ENCODE measurements at regions not wholly inside any gene's neighbourhood (a gene's known extent, or its start where the extent isn't known, plus 50 kb on each side); places are given as distances from the start of the nearest gene placed in this dataset.

DNA sequence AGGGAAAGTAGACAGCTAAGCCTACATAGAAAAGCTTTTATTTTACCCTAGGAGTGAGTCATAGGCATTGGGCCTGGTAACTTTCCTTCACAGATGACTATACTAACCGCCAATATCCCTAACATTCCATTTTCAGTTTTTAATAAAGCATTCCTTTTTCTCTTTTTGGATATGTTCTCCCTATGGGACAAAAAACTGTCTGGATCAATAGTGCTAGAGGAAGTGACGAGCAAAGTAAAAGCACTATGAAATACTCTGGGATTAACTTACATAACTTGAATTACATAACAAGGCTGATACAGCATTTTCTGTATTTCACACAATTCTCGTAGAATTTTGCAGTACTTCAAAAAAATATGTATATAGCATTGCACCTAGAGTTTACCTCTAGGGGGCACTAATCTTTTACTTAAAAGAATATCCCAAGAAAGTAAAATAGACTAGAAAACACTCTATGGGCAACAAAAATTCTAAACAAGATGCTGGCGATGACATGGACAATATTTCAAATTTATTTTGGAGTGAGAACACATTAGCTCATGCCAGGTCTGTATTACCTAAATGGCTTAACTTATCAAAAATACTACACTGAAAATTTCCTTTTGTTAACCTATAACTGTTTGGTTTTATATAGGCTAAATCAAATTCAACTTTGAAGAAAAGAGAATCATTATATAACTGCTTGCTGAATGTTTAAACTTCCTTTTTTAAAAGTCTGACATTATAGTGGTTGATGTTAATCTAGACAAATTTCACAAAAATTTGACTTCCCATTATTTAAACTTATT lies 66.3 kb upstream of the DST start:
- BruUV-seq (replicated peaks), result no TSS peak
- no peak overlapping the region for H3K4me3 ChIP-seq (ENCODE audit: low read depth, low read length, poor library complexity, severe bottlenecking)
- peak; percentile 54 for DNase-seq (ENCODE audit: low spot score)

DNA sequence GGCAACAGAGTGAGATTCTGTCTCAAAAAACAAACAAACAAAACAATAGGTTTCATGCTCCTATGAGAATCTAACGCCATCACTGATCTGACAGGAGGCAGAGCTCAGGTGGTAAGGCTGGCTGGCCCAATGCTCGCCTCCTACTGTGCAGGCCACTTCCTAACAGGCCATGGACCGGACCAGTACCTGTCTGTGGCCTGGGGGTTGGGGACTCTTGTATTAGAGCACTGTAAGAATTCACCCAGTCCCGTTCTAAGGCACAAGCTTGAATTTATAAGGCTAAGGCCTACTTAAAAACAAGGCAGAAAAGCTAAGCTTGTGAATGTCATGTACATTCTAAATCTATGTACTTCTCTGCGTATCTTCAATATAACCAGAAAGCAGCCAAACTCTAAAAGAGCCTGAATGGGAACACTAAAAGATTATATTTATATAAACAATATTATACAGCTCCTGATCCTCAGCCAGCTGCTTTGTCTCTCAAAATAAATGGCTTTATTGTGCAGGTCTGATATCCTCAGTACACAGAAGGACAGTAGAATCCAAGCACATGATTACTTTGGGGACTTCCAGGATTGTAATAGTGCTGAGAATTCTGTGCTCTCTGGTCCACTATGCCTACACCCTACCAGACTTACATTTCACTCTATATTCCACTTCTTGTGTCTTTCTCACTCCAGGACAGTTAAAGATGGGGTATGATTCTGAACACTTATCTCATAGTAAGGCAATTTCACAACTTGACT lies 64.5 kb upstream of the DST start:
- no peaks in the 10 kb centered on the region for H4K20me1 ChIP-seq (ENCODE audit: insufficient read depth, low read length)
- intact Hi-C loops (cut with micrococcal nuclease; ENCODE audit: unreplicated experiment), result no loop called here
- ChIA-PET POLR2A (interaction anchor here (0.6 to 1.6 kb wide), 2 partner anchors 14 to 52 kb away, joined by 3 to 11 read pairs; no protein-coding TSS in a partner anchor), CTCF (ENCODE audit: unreplicated experiment) (no interaction called here)
- H3K36me3 ChIP-seq (ENCODE audit: insufficient read depth, low read length), result no peaks in the 10 kb centered on the region
- no peaks in the 10 kb centered on the region for H3K9me3 ChIP-seq (ENCODE audit: low read length)
- H3K4me3 ChIP-seq (ENCODE audit: low read depth, low read length, poor library complexity, severe bottlenecking), result no peak overlapping the region
- BruUV-seq (replicated peaks), result no TSS peak
- H3K4me2 ChIP-seq (ENCODE audit: low read length), result no peak overlapping the region
- no peak overlapping the region for H2AFZ ChIP-seq (ENCODE audit: low read length)
- no peak for TF ChIP-seq EZH2phosphoT487 (IDR thresholded peaks at IDR 0.05; ENCODE audit: borderline replicate concordance, low read depth, low read length)
- TF ChIP-seq, protein P1, sequence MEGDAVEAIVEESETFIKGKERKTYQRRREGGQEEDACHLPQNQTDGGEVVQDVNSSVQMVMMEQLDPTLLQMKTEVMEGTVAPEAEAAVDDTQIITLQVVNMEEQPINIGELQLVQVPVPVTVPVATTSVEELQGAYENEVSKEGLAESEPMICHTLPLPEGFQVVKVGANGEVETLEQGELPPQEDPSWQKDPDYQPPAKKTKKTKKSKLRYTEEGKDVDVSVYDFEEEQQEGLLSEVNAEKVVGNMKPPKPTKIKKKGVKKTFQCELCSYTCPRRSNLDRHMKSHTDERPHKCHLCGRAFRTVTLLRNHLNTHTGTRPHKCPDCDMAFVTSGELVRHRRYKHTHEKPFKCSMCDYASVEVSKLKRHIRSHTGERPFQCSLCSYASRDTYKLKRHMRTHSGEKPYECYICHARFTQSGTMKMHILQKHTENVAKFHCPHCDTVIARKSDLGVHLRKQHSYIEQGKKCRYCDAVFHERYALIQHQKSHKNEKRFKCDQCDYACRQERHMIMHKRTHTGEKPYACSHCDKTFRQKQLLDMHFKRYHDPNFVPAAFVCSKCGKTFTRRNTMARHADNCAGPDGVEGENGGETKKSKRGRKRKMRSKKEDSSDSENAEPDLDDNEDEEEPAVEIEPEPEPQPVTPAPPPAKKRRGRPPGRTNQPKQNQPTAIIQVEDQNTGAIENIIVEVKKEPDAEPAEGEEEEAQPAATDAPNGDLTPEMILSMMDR (conservative IDR thresholded peaks at IDR 0.05; ENCODE audit: low read length), result no peak
- no peak for DNase-seq (ENCODE audit: low spot score)
- H3K9me2 ChIP-seq (ENCODE audit: insufficient read depth, low read length), result no peaks in the 10 kb centered on the region
- no peaks in the 10 kb centered on the region for H3K79me2 ChIP-seq (ENCODE audit: insufficient read depth, low read depth, low read length)
- H3K27ac ChIP-seq (ENCODE audit: low read depth, low read length, poor library complexity, severe bottlenecking), result no peak overlapping the region
- H3K4me1 ChIP-seq (ENCODE audit: insufficient read depth, low read length, poor library complexity, severe bottlenecking), result no peaks in the 10 kb centered on the region

More for the DNA sequence above, 66.3 kb upstream of the DST start:
- Histone ChIP-seq H3K9me3 (ENCODE audit: low read length) (no peaks in the 10 kb centered on the region), H3K36me3 (ENCODE audit: insufficient read depth, low read length) (no peaks in the 10 kb centered on the region), H3K4me1 (ENCODE audit: insufficient read depth, low read length, poor library complexity, severe bottlenecking) (no peaks in the 10 kb centered on the region), H3K9me2 (ENCODE audit: insufficient read depth, low read length) (no peaks in the 10 kb centered on the region), H3K27ac (ENCODE audit: low read depth, low read length, poor library complexity, severe bottlenecking) (no peak overlapping the region), H3K79me2 (ENCODE audit: insufficient read depth, low read depth, low read length) (no peaks in the 10 kb centered on the region), H2AFZ (ENCODE audit: low read length) (no peak overlapping the region), H4K20me1 (ENCODE audit: insufficient read depth, low read length) (no peaks in the 10 kb centered on the region), H3K4me2 (ENCODE audit: low read length) (no peak overlapping the region)
- TF ChIP-seq, protein P1 (conservative IDR thresholded peaks at IDR 0.05; ENCODE audit: low read length), result peak; percentile 86
- no peak for TF ChIP-seq EZH2phosphoT487 (IDR thresholded peaks at IDR 0.05; ENCODE audit: borderline replicate concordance, low read depth, low read length)
- POLR2A ChIA-PET, result interaction anchor here (0.6 to 1.6 kb wide), 2 partner anchors 16 to 136 kb away, joined by 3 to 11 read pairs; no protein-coding TSS in a partner anchor
- CTCF ChIA-PET (ENCODE audit: unreplicated experiment), result interaction anchor here (1.3 kb wide), 1 partner anchor 144 kb away, joined by 3 read pairs; no protein-coding TSS in a partner anchor
- intact Hi-C loops (cut with micrococcal nuclease; ENCODE audit: unreplicated experiment), result loop anchor here (1.0 kb wide), 1 partner anchor 142 kb away; no protein-coding TSS in a partner anchor

Measured in OCI-LY7 (cell line).